Astrocyte (in vitro differentiated cells and primary cell): ENCODE measurements at regions not wholly inside any gene's neighbourhood (a gene's known extent, or its start where the extent isn't known, plus 50 kb on each side); places are given as distances from the start of the nearest gene placed in this dataset.

Source experiments
- DNase-seq: peaks from one replicate; pipeline ENCODE4 v3.0.0-alpha.2; 2010; ENCODE audit warnings: low read depth
- FAIRE-seq: peaks from 2 replicates; lab custom pipeline; 2011; peaks lifted over from hg19 to GRCh38; lab: Jason Lieb, UNC
- H2AFZ ChIP-seq: 2 replicates; pipeline ENCODE4 v1.6.0; 2012; ENCODE audit warnings: low read depth, low read length, inconsistent platforms
- H3K27ac ChIP-seq: 2 replicates; pipeline ENCODE4 v1.5.1; 2011; ENCODE audit warnings: low read depth, low read length, inconsistent platforms
- H3K27me3 ChIP-seq: 2 replicates; pipeline ENCODE4 v1.6.0; 2011; ENCODE audit warnings: low read length, inconsistent platforms; ENCODE audit not compliant: insufficient read depth
- H3K36me3 ChIP-seq: 2 replicates; pipeline ENCODE4 v1.5.1; 2011; ENCODE audit warnings: low read length, inconsistent platforms; ENCODE audit not compliant: insufficient read depth
- H3K4me1 ChIP-seq: 2 replicates; pipeline ENCODE4 v1.5.1; 2011; ENCODE audit warnings: low read length, inconsistent platforms; ENCODE audit not compliant: insufficient read depth
- H3K4me2 ChIP-seq: 2 replicates; pipeline ENCODE4 v1.6.0; 2012; ENCODE audit warnings: low read length, inconsistent platforms
- H3K4me3 ChIP-seq: 2 replicates; pipeline ENCODE4 v1.5.1; 2011; ENCODE audit warnings: low read depth, mild to moderate bottlenecking, low read length, inconsistent platforms; ENCODE audit not compliant: insufficient read depth
- H3K79me2 ChIP-seq: 2 replicates; pipeline ENCODE4 v1.6.0; 2012; ENCODE audit warnings: mild to moderate bottlenecking, low read length, inconsistent platforms; ENCODE audit not compliant: insufficient read depth
- H3K9ac ChIP-seq: 2 replicates; pipeline ENCODE4 v1.6.0; 2012; ENCODE audit warnings: mild to moderate bottlenecking, low read length, inconsistent platforms
- H3K9me3 ChIP-seq: 2 replicates; pipeline ENCODE4 v1.5.1; 2012; ENCODE audit warnings: low read depth, mild to moderate bottlenecking, low read length, inconsistent platforms; ENCODE audit not compliant: insufficient read depth
- H4K20me1 ChIP-seq: 2 replicates; pipeline ENCODE4 v1.6.0; 2012; ENCODE audit warnings: low read length, inconsistent platforms; ENCODE audit not compliant: insufficient read depth
- H3K27ac Mint-ChIP-seq: one replicate; pipeline ENCODE4 v1.8.0; 2021; ENCODE audit warnings: mild to moderate bottlenecking, mixed read lengths; ENCODE audit not compliant: unreplicated experiment
- H3K27me3 Mint-ChIP-seq: one replicate; pipeline ENCODE4 v1.8.0; 2021; ENCODE audit warnings: low read depth, mixed read lengths; ENCODE audit not compliant: unreplicated experiment
- H3K36me3 Mint-ChIP-seq: one replicate; pipeline ENCODE4 v1.8.0; 2021; ENCODE audit warnings: low read depth, mixed read lengths; ENCODE audit not compliant: unreplicated experiment
- H3K4me1 Mint-ChIP-seq: one replicate; pipeline ENCODE4 v1.8.0; 2021; ENCODE audit warnings: low read depth, mixed read lengths; ENCODE audit not compliant: unreplicated experiment
- H3K4me3 Mint-ChIP-seq: one replicate; pipeline ENCODE4 v1.8.0; 2021; ENCODE audit warnings: mild to moderate bottlenecking, moderate library complexity, mixed read lengths; ENCODE audit not compliant: unreplicated experiment
- H3K9me3 Mint-ChIP-seq: one replicate; pipeline ENCODE4 v1.8.0; 2021; ENCODE audit warnings: mild to moderate bottlenecking, mixed read lengths; ENCODE audit not compliant: unreplicated experiment
- CTCF ChIP-seq: IDR thresholded peaks from 2 replicates; pipeline ENCODE4 v1.5.1; 2011; ENCODE audit warnings: low read depth, mild to moderate bottlenecking, inconsistent platforms, low read length, moderate library complexity; ENCODE audit not compliant: insufficient read depth
- EZH2 ChIP-seq: IDR thresholded peaks from 2 replicates; pipeline ENCODE4 v1.6.1; 2012; ENCODE audit warnings: mild to moderate bottlenecking, low read length, inconsistent platforms; ENCODE audit not compliant: insufficient read depth

DNA sequence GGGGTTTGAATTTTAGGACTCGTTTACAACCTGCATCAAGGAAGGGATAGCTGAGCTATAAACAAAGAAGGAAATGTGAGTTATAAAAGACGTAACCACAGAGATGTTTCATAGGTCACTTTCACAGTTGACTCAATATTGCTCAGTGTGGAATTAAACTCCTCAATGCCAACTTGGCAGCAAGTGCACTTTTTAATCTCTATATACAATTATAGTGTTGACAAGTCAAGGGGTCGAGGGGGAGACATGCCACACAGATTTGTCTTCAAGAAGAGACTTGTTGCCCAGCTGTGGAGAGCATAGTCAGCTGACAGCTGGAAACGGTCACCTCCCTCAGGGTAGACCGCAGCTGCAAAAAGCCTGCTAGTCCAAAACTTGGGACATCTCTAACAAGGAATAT is 163.4 kb upstream of the DMAC1 start:
- H3K9me3 ChIP-seq = no peaks in the 10 kb centered on the region
- H3K4me3 ChIP-seq = no peak overlapping the region
- Mint-ChIP-seq H3K27ac (no peak overlapping the region), H3K27me3 (peaks cover 9% of the 10 kb centered on the region), H3K4me1 (no peaks in the 10 kb centered on the region), H3K36me3 (no peaks in the 10 kb centered on the region), H3K4me3 (no peak overlapping the region), H3K9me3 (no peaks in the 10 kb centered on the region)
- no peak overlapping the region for H3K9ac ChIP-seq
- DNase-seq (peak; percentile 1), FAIRE-seq (no peak)
- no peaks in the 10 kb centered on the region for H3K36me3 ChIP-seq
- no peak overlapping the region for H3K4me2 ChIP-seq
- no peaks in the 10 kb centered on the region for H3K27me3 ChIP-seq
- no peak overlapping the region for H3K27ac ChIP-seq
- H2AFZ ChIP-seq = no peak overlapping the region
- no peak for TF ChIP-seq EZH2
- TF ChIP-seq CTCF = no peak
- no peaks in the 10 kb centered on the region for H3K4me1 ChIP-seq
- H4K20me1 ChIP-seq = no peaks in the 10 kb centered on the region
- H3K79me2 ChIP-seq = no peaks in the 10 kb centered on the region

DNA sequence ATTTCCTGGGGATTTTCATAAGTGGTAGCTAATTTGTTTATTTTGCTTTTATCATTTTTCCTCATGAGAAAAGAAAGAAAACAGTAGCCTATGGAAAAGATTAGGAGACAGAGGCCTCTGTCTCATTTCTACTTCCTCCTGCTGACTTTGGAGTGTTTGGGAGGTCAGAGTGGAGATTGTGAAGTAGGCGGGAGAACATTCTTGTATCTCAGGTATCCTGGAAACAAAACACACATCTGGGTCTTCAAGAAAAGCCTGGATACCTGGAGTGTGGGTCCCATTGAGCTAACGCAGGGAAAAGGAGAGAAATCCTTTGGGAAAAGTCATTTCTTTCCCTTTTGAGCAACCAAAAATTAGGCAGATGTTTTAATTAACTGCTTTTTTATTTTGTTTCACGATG is 161.5 kb upstream of the DMAC1 start:
- Mint-ChIP-seq H3K27me3 (peaks cover 2% of the 10 kb centered on the region), H3K4me3 (no peak overlapping the region), H3K36me3 (no peaks in the 10 kb centered on the region), H3K27ac (no peak overlapping the region), H3K9me3 (no peaks in the 10 kb centered on the region), H3K4me1 (no peaks in the 10 kb centered on the region)
- Histone ChIP-seq H3K79me2 (no peaks in the 10 kb centered on the region), H3K36me3 (no peaks in the 10 kb centered on the region), H3K27me3 (no peaks in the 10 kb centered on the region), H2AFZ (no peak overlapping the region), H3K9ac (no peak overlapping the region), H4K20me1 (no peaks in the 10 kb centered on the region), H3K4me3 (no peak overlapping the region), H3K4me1 (no peaks in the 10 kb centered on the region), H3K4me2 (no peak overlapping the region), H3K27ac (no peak overlapping the region), H3K9me3 (no peaks in the 10 kb centered on the region)
- FAIRE-seq (no peak), DNase-seq (no peak)
- no peak for TF ChIP-seq CTCF
- TF ChIP-seq EZH2 = no peak

DNA sequence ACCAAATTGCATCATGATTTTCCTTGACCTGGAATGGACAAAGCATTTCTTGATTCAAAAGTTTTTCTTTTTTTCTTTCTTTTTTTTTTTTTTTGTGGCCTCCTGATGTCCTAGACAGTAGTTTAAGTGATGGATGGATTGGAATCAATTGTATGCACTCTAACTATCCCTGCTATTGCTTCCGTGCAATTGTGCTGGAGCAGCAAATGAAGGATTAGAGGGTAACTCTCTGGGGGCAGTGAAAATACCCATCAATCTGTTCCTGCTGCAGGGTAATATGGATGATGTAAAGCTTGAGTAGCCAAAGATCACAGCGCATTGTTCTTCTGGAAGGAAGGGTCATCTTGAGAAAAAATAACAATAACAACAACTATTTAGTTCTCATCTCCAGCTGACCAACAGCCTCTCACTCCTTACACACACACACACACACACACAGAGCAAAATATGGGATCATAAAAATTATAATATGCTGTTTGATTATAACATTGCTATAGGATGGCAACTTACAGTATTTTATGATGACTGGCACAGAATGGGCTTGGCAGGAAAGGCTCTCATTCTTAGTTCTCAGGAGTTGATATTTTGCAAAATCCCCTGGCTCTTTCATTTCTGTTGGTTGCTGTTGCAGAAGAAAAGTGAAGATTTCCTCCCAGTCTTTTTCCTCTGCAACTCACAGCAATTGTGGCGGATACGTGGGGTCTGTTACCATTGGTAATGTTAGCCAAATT is 160.9 kb upstream of the DMAC1 start:
- no peaks in the 10 kb centered on the region for H3K27me3 ChIP-seq
- no peaks in the 10 kb centered on the region for H3K9me3 Mint-ChIP-seq
- H4K20me1 ChIP-seq = no peaks in the 10 kb centered on the region
- no peak for DNase-seq
- no peak for FAIRE-seq
- H3K4me3 Mint-ChIP-seq = no peak overlapping the region
- H3K4me1 Mint-ChIP-seq = no peaks in the 10 kb centered on the region
- no peaks in the 10 kb centered on the region for H3K4me1 ChIP-seq
- H3K27ac ChIP-seq = no peak overlapping the region
- H3K36me3 Mint-ChIP-seq = no peaks in the 10 kb centered on the region
- no peak overlapping the region for H3K4me2 ChIP-seq
- no peaks in the 10 kb centered on the region for H3K9me3 ChIP-seq
- H2AFZ ChIP-seq = no peak overlapping the region
- no peaks in the 10 kb centered on the region for H3K36me3 ChIP-seq
- no peaks in the 10 kb centered on the region for H3K79me2 ChIP-seq
- H3K4me3 ChIP-seq = no peak overlapping the region
- H3K9ac ChIP-seq = no peak overlapping the region
- H3K27ac Mint-ChIP-seq = no peak overlapping the region
- TF ChIP-seq EZH2 (no peak), CTCF (no peak)
- peaks cover 2% of the 10 kb centered on the region for H3K27me3 Mint-ChIP-seq
